AG04449 (cell line): ENCODE measurements at regions not wholly inside any gene's neighbourhood (a gene's known extent, or its start where the extent isn't known, plus 50 kb on each side); places are given as distances from the start of the nearest gene placed in this dataset.

Source experiments
- CTCF ChIA-PET: fragments of 350-600 bp; formaldehyde crosslinking; extraction: SDS; loops from one replicate; lab custom pipeline; 2021; ENCODE audit warnings: antibody characterized with exemption; lab: Yijun Ruan, JAX
- POLR2A ChIA-PET: fragments of 400-600, 350-600 bp; formaldehyde crosslinking; extraction: SDS; loops from one replicate; lab custom pipeline; 2020; ENCODE audit warnings: antibody characterized with exemption, inconsistent platforms; lab: Yijun Ruan, JAX
- DNase-seq: peaks from one replicate; pipeline ENCODE4 v3.0.0-alpha.2; 2010; ENCODE audit warnings: low read depth, low spot score
- H3K4me3 ChIP-seq: 2 replicates; pipeline ENCODE4 v1.5.1; 2011; ENCODE audit warnings: low read depth, mild to moderate bottlenecking, control low read depth, low read length
- CTCF ChIP-seq: IDR thresholded peaks from one replicate; pipeline ENCODE4 v1.5.1; 2011; ENCODE audit warnings: mild to moderate bottlenecking, moderate library complexity, low read length, control low read depth, inconsistent platforms; ENCODE audit not compliant: insufficient read depth; ENCODE audit errors: missing control alignments

GRCh38 chr6:117078624-117079023 lies 186.7 kb upstream of the VGLL2 start:
- POLR2A ChIA-PET: no interaction called here
- DNase-seq: no peak
- no peak overlapping the region for H3K4me3 ChIP-seq
- CTCF ChIA-PET: no interaction called here
- TF ChIP-seq CTCF: no peak

- POLR2A ChIA-PET: no interaction called here
- no peak for TF ChIP-seq CTCF
- H3K4me3 ChIP-seq: no peak overlapping the region
- CTCF ChIA-PET: no interaction called here
- no peak for DNase-seq
Measured at GRCh38 chr6:117079951-117080350, 185.4 kb upstream of the VGLL2 start.

- CTCF ChIA-PET: no interaction called here
- H3K4me3 ChIP-seq: no peak overlapping the region
- DNase-seq: no peak
- no peak for TF ChIP-seq CTCF
- POLR2A ChIA-PET: no interaction called here
Measured at GRCh38 chr6:117089604-117090003, 175.8 kb upstream of the VGLL2 start.

GRCh38 chr6:117110146-117110545 lies 155.2 kb upstream of the VGLL2 start:
- no peak for TF ChIP-seq CTCF
- no peak overlapping the region for H3K4me3 ChIP-seq
- POLR2A ChIA-PET: no interaction called here
- CTCF ChIA-PET: no interaction called here
- DNase-seq: no peak

GRCh38 chr6:117110737-117111136 lies 154.6 kb upstream of the VGLL2 start:
- H3K4me3 ChIP-seq: no peak overlapping the region
- ChIA-PET POLR2A (no interaction called here), CTCF (no interaction called here)
- no peak for DNase-seq
- TF ChIP-seq CTCF: no peak

- ChIA-PET POLR2A (no interaction called here), CTCF (no interaction called here)
- no peak for DNase-seq
- no peak for TF ChIP-seq CTCF
- H3K4me3 ChIP-seq: no peak overlapping the region
Measured at GRCh38 chr6:117117652-117118051, 147.7 kb upstream of the VGLL2 start.

GRCh38 chr6:117118490-117118889 lies 146.9 kb upstream of the VGLL2 start:
- TF ChIP-seq CTCF: no peak
- CTCF ChIA-PET: no interaction called here
- POLR2A ChIA-PET: no interaction called here
- H3K4me3 ChIP-seq: no peak overlapping the region
- DNase-seq: no peak
